NCI-H1417 (cell line): ENCODE measurements at regions not wholly inside any gene's neighbourhood (a gene's known extent, or its start where the extent isn't known, plus 50 kb on each side); places are given as distances from the start of the nearest gene placed in this dataset.
A peak's percentile ranks its signal among the peaks of the same experiment; 100 is the strongest.

Source experiments
- DNase-seq, 3 experiments: peaks; one replicate each; lab custom pipeline; 2025; lab: John Stamatoyannopoulos, UW

DNA sequence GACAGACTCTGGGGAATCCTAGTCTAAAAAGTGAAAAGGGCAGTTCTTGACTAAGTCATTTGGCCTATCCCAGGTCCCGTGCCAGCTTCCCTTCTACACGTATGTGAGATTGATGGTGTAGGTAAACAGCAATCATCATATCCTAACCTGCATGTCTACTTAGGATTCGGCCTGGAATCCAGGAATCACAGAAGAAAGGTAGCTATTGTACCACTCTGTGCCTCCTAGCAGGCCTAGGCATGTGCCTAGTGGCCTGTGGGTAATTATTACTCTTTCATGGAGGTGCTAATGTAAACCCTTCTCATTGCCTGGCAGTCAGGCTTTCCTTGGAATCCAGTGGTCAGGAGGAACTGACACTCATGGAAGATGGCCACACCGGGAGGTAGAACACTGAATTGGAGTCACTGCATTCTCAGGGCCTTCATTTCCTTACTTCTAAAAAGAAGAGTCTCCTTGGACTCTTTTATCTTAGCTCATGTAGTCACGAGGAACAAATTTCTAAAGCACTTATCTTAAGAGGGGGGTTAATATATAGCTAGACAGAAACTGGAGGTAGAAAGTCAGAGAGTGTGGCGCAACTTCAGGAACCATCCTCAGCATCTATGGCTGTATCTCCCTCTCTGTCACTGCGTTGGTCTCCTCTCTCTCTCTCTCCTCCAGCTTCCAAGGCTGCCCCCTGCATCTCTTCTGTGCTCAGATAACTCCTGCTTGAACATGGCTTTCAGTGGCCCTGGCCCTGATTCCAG is 122.5 kb downstream of the C1GALT1 start:
- DNase-seq = peak in 2 of 3 experiments; percentile 23 to 37

DNA sequence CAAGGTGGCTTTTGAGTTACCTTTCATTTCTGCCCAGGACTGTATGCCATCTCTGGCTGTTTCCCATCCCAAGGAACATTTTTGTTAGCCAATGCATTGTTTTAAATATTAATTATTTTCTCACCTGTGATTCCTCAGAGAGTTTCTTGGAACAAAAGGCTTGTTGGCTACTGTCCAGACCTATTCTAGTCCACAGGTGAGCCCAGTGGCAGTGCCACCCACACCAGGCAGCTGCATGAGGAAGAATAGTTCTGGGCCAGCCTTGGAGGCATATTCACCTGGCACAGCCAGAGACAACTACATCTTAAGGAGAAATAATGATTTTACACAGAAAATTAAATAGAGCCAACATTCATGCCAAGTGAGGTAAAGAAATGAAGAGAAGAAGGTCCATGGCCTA is 123.9 kb downstream of the C1GALT1 start:
- DNase-seq = peak in 1 of 3 experiments; percentile 17
